ENCODE measurements at regions not wholly inside any gene's neighbourhood (a gene's known extent, or its start where the extent isn't known, plus 50 kb on each side); places are given as distances from the start of the nearest gene placed in this dataset.

DNA sequence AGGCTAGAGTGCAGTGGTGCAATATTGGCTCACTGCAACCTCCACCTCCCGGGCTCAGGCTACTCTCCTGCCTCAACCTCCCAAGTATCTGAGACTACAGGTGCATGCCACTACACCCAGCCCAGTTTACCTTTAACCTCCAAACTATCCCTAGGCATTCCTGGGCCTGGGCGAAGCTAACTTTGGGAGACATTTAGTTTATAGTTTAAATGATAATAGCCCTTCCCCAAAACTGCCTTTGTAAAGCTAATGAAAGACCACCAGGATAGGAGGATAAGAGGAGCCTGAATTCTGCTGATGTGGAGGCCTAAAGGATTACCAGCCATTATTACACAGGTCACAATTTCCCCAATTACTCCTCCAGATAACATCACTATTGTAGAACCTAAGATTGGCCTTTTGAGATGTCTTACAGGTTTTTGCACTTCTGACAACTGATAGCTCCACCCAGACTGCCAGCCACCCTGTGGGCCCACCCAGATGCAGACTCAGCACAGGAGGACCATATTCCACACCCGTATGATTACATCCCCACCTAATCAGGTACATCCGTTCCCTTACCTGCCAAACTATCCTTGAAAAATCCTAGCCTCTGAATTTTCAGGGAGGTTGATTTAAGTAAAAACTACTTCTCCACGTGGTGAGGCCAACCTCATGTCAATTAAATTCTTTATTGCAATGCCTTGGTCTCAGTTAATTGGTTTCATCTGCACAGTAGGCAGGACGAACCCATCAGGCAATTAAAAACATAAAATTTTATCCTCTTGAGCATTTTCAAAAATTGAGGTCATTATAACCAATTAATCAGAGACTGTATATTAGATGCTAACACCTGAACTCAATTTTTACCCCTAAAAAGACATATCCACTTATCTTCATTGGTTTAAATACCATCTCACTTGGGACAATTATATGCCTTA lies 62.3 kb upstream of the TMEM254 start:
- TF ChIP-seq FOXM1 (IDR thresholded peaks at IDR 0.05; ENCODE audit: borderline replicate concordance) = no peak
- no peak for TF ChIP-seq BHLHE40 (IDR thresholded peaks at IDR 0.05; ENCODE audit: borderline replicate concordance)
- no peak for TF ChIP-seq SUZ12 (IDR thresholded peaks at IDR 0.05)
- no peak for TF ChIP-seq ARNT (IDR thresholded peaks at IDR 0.05)
- no peak for TF ChIP-seq HDGF (IDR thresholded peaks at IDR 0.05; ENCODE audit: borderline replicate concordance)
- no peak for TF ChIP-seq FOXA1 (IDR thresholded peaks at IDR 0.05)

Data from HEK293T (cell line).